GM23338 (cell line): ENCODE measurements at regions not wholly inside any gene's neighbourhood (a gene's known extent, or its start where the extent isn't known, plus 50 kb on each side); places are given as distances from the start of the nearest gene placed in this dataset.

Experiments
- ATAC-seq: fragments of 200-7000 bp; cut with Tn5 transposase; 3 replicates; pipeline ENCODE4 v1.9.1; 2020
- DNase-seq: peaks from one replicate; pipeline ENCODE4 v3.0.0-alpha.2; 2015; ENCODE audit warnings: low spot score
- H2AFZ ChIP-seq: fragments of 200-600 bp; sonication (generic); 2 replicates; pipeline ENCODE4 v1.8.0; 2016; ENCODE audit warnings: antibody characterized with exemption, mild to moderate bottlenecking, moderate library complexity
- H3F3A ChIP-seq: fragments of 200-600 bp; sonication (generic); replicated peaks from 2 replicates; pipeline ENCODE4 v1.8.0; 2017; ENCODE audit warnings: antibody characterized with exemption, mixed run types, low read depth
- H3K27ac ChIP-seq: fragments of 200-600 bp; sonication (generic); 2 replicates; pipeline ENCODE4 v1.6.1; 2016; ENCODE audit warnings: low read depth
- H3K27me3 ChIP-seq: fragments of 200-600 bp; sonication (generic); 2 replicates; pipeline ENCODE4 v1.8.0; 2016; ENCODE audit warnings: mild to moderate bottlenecking, mixed run types, moderate library complexity; ENCODE audit not compliant: insufficient read depth
- H3K36me3 ChIP-seq: fragments of 200-600 bp; sonication (generic); 2 replicates; pipeline ENCODE4 v1.8.0; 2016; ENCODE audit warnings: mild to moderate bottlenecking; ENCODE audit not compliant: insufficient read depth
- H3K4me1 ChIP-seq: fragments of 200-600 bp; sonication (generic); 2 replicates; pipeline ENCODE4 v1.8.0; 2016; ENCODE audit warnings: mild to moderate bottlenecking, moderate library complexity; ENCODE audit not compliant: insufficient read depth
- H3K4me2 ChIP-seq: fragments of 200-600 bp; sonication (generic); 2 replicates; pipeline ENCODE4 v1.7.1; 2017; ENCODE audit warnings: mixed run types
- H3K4me3 ChIP-seq: fragments of 200-600 bp; sonication (generic); 2 replicates; pipeline ENCODE4 v1.6.1; 2016; ENCODE audit warnings: mixed run types
- H3K79me2 ChIP-seq: fragments of 200-600 bp; sonication (generic); replicated peaks from 2 replicates; pipeline ENCODE4 v1.8.0; 2017; ENCODE audit warnings: mild to moderate bottlenecking; ENCODE audit not compliant: insufficient read depth
- H3K9me2 ChIP-seq: fragments of 200-600 bp; sonication (generic); 2 replicates; pipeline ENCODE4 v1.8.0; 2017; ENCODE audit not compliant: insufficient read depth
- H4K20me1 ChIP-seq: fragments of 200-600 bp; sonication (generic); replicated peaks from 2 replicates; pipeline ENCODE4 v1.8.0; 2017; ENCODE audit warnings: mild to moderate bottlenecking; ENCODE audit not compliant: insufficient read depth
- H3K27ac Mint-ChIP-seq: 2 replicates; pipeline ENCODE4 v1.8.0; 2020; ENCODE audit warnings: inconsistent platforms, mild to moderate bottlenecking, moderate library complexity, mixed read lengths
- H3K27me3 Mint-ChIP-seq: 3 replicates; pipeline ENCODE4 v1.8.0; 2022; ENCODE audit warnings: low read depth, mild to moderate bottlenecking, moderate library complexity, mixed read lengths, inconsistent platforms; ENCODE audit not compliant: insufficient read depth, poor library complexity
- H3K36me3 Mint-ChIP-seq: 3 replicates; pipeline ENCODE4 v1.8.0; 2021; ENCODE audit warnings: low read depth, mild to moderate bottlenecking, inconsistent platforms, moderate library complexity, mixed read lengths
- H3K4me1 Mint-ChIP-seq: 3 replicates; pipeline ENCODE4 v1.8.0; 2020; ENCODE audit warnings: mild to moderate bottlenecking, inconsistent platforms, mixed read lengths
- H3K4me3 Mint-ChIP-seq: 3 replicates; pipeline ENCODE4 v1.8.0; 2021; ENCODE audit warnings: moderate library complexity, mild to moderate bottlenecking, inconsistent platforms, mixed read lengths
- H3K9me3 Mint-ChIP-seq: 3 replicates; pipeline ENCODE4 v1.8.0; 2020; ENCODE audit warnings: moderate library complexity, mild to moderate bottlenecking, inconsistent platforms, mixed read lengths
- EZH2phosphoT487 ChIP-seq: fragments of 200-600 bp; sonication (generic); IDR thresholded peaks from one replicate; pipeline ENCODE4 v1.8.1; 2018; ENCODE audit warnings: antibody characterized with exemption; ENCODE audit not compliant: unreplicated experiment
- STAT1 ChIP-seq: IDR thresholded peaks from one replicate; pipeline ENCODE4 v1.6.1; 2016; ENCODE audit warnings: antibody characterized with exemption; ENCODE audit not compliant: unreplicated experiment
- TF ChIP-seq, protein P1 (sequence below), 2 experiments: fragments of 200-600 bp in 1 of 2; sonication (generic) in 1 of 2; conservative IDR thresholded peaks; 2 replicates each; pipeline versions ENCODE4 v1.5.1 to v1.6.1; 2016 to 2017; ENCODE audit warnings: antibody characterized with exemption in 2 of 2, low read depth in 2 of 2, mild to moderate bottlenecking in 2 of 2, moderate library complexity in 1 of 2

DNA sequence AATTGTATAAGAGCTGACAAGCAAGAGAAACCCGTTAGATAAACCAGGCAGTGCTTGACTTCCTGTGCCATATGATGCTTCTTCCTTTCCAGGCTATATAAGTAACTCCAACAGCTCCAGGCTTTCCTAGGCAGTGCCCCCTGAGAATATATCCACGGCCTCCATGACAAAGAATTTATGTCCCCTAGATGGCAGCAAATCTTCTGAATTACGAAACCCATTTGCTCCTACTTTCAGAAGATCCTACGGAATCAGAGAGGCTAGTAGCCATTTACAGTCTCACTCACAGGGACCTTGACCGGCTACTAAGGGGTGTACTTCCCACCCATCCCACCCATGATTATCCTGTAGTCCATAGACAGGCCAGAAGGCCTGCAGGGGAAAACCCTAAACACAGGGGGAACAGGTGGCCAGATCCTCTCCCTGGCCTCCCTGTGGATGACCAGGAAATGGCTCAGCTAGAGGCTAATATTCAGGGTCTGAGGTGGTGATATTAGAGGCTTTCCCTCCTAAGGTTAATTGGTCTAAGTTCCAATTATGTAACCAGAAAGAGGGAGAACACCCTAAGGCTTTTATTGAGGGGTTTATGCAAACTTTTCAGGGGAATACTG, 77.2 kb upstream of the DCD start:
- Histone ChIP-seq H3F3A (no peaks in the 10 kb centered on the region), H3K9me2 (no peaks in the 10 kb centered on the region; the same call in none of the 2 replicates), H3K27ac (no peak overlapping the region), H4K20me1 (no peaks in the 10 kb centered on the region), H3K79me2 (no peaks in the 10 kb centered on the region), H3K4me2 (no peak overlapping the region), H3K4me3 (no peak overlapping the region), H3K36me3 (no peaks in the 10 kb centered on the region), H3K4me1 (peaks cover 11% of the 10 kb centered on the region), H2AFZ (no peak overlapping the region), H3K27me3 (no peaks in the 10 kb centered on the region)
- Mint-ChIP-seq H3K27ac (no peak overlapping the region), H3K4me3 (no peak overlapping the region), H3K36me3 (peaks cover 7% of the 10 kb centered on the region; the same call in 1 of the 3 replicates), H3K27me3 (peaks cover 2% of the 10 kb centered on the region), H3K4me1 (peaks cover 30% of the 10 kb centered on the region), H3K9me3 (peaks cover 6% of the 10 kb centered on the region; the same call in 2 of the 3 replicates)
- peak; percentile 87 for ATAC-seq
- TF ChIP-seq, protein P1, sequence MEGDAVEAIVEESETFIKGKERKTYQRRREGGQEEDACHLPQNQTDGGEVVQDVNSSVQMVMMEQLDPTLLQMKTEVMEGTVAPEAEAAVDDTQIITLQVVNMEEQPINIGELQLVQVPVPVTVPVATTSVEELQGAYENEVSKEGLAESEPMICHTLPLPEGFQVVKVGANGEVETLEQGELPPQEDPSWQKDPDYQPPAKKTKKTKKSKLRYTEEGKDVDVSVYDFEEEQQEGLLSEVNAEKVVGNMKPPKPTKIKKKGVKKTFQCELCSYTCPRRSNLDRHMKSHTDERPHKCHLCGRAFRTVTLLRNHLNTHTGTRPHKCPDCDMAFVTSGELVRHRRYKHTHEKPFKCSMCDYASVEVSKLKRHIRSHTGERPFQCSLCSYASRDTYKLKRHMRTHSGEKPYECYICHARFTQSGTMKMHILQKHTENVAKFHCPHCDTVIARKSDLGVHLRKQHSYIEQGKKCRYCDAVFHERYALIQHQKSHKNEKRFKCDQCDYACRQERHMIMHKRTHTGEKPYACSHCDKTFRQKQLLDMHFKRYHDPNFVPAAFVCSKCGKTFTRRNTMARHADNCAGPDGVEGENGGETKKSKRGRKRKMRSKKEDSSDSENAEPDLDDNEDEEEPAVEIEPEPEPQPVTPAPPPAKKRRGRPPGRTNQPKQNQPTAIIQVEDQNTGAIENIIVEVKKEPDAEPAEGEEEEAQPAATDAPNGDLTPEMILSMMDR (conservative IDR thresholded peaks at IDR 0.05; ENCODE audit: low read depth in 2 of 2) = peak; percentile 41 to 66
- no peak for TF ChIP-seq EZH2phosphoT487
- peak; percentile 79 for DNase-seq

DNA sequence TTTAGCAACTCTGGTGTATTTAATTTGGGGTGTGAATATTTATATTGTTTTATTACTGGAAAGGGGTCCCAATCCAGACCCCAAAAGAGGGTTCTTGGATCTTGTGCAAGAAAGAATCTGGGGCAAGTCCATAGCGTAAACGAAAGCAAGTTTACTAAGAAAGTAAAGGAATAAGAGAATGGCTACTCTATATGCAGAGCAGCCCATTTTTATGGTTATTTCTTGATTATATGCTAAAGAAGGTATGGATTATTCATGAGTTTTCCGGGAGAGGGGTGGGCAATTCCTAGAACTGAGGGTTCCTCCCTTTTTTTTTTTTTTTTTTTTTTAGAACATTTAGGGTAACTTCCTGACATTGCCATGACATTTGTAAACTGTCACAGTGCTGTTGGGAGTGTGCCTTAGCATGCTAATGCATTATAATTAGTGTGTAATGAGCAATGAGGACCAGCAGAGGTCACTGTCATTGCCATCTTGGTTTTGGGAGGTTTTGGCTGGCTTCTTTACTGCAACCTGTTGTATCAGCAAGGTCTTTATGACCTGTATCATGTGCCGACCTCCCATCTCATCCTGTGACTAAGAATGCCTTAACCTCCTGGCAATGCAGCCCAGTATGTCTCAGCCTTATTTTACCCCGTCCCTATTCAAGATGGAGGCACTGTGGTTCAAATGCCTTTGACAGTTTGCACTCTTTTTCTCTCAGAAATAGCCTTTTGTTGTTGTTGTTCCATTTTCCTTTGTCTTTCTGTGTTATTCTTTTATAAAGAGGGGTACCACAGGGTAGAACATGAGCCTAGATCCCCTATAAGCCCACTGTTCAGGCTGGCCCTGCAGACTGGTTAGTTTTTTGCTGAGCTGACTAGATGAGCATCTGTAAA, 75.5 kb upstream of the DCD start:
- peak; percentile 75 for DNase-seq
- H3K27me3 Mint-ChIP-seq = peaks cover 2% of the 10 kb centered on the region

More for the DNA sequence above, 75.5 kb upstream of the DCD start:
- H4K20me1 ChIP-seq = no peaks in the 10 kb centered on the region
- H3K27me3 ChIP-seq = no peaks in the 10 kb centered on the region
- H3K27ac ChIP-seq = no peak overlapping the region
- peak overlapping the region; percentile 40; the same call in 1 of the 2 replicates for H2AFZ ChIP-seq
- no peak overlapping the region for H3K27ac Mint-ChIP-seq
- H3K4me1 Mint-ChIP-seq = peaks cover 22% of the 10 kb centered on the region
- H3K36me3 Mint-ChIP-seq = peaks cover 7% of the 10 kb centered on the region; the same call in 1 of the 3 replicates
- TF ChIP-seq, protein P1 (conservative IDR thresholded peaks at IDR 0.05; ENCODE audit: low read depth in 2 of 2) = peak; percentile 64 to 72
- no peak for TF ChIP-seq STAT1
- H3K36me3 ChIP-seq = no peaks in the 10 kb centered on the region
- no peaks in the 10 kb centered on the region for H3F3A ChIP-seq
- H3K4me3 ChIP-seq = no peak overlapping the region
- peaks cover 6% of the 10 kb centered on the region; the same call in 2 of the 3 replicates for H3K9me3 Mint-ChIP-seq
- peaks cover 3% of the 10 kb centered on the region; the same call in 1 of the 2 replicates for H3K4me1 ChIP-seq
- ATAC-seq = peak; percentile 62
- no peaks in the 10 kb centered on the region for H3K79me2 ChIP-seq
- H3K4me2 ChIP-seq = no peak overlapping the region
- H3K4me3 Mint-ChIP-seq = no peak overlapping the region
- H3K9me2 ChIP-seq = no peaks in the 10 kb centered on the region; the same call in none of the 2 replicates
